ENCODE measurements at regions not wholly inside any gene's neighbourhood (a gene's known extent, or its start where the extent isn't known, plus 50 kb on each side); places are given as distances from the start of the nearest gene placed in this dataset.

- intact Hi-C loops (cut with micrococcal nuclease; ENCODE audit: unreplicated experiment) (no loop called here), in situ Hi-C loops (cut with HindIII; ENCODE audit: low pct_unique_long_range_greater_than_20kb, low sequenced_read_pairs) (no loop called here)
- ATAC-seq (no peak), DNase-seq (ENCODE audit: low read depth, low spot score) (no peak)
- H3K27ac ChIP-seq (ENCODE audit: low read length) = no peak overlapping the region
- no peaks in the 10 kb centered on the region for H3K9me3 ChIP-seq (ENCODE audit: control insufficient read depth, insufficient read depth, low read depth, low read length)
- CTCF ChIA-PET = no interaction called here
- POLR2A ChIA-PET = no interaction called here
- no TSS peak for BruUV-seq (replicated peaks)
- no peaks in the 10 kb centered on the region for H3K27me3 ChIP-seq (ENCODE audit: control insufficient read depth, insufficient read depth, low read length)
- no peak for TF ChIP-seq TCF7L2 (IDR thresholded peaks at IDR 0.05; ENCODE audit: low read depth, low read length)
- TF ChIP-seq POLR2AphosphoS5 (IDR thresholded peaks at IDR 0.05; ENCODE audit: low read depth, low read length) = no peak
- no peak for TF ChIP-seq SIN3A (IDR thresholded peaks at IDR 0.05; ENCODE audit: borderline replicate concordance, insufficient read depth, low read depth, low read length)
- no peak for TF ChIP-seq REST (IDR thresholded peaks at IDR 0.05; ENCODE audit: insufficient read depth in 1 of 2, low read depth in 2 of 2, low read length in 1 of 2)
- no peak for TF ChIP-seq CTCF (IDR thresholded peaks at IDR 0.05)
- H3K4me3 ChIP-seq (ENCODE audit: low read depth in 2 of 2, low read length in 2 of 2) = no peak overlapping the region
- no peaks in the 10 kb centered on the region for H3K4me1 ChIP-seq (ENCODE audit: control insufficient read depth, insufficient read depth, low read length)
- H3K36me3 ChIP-seq (ENCODE audit: control insufficient read depth, insufficient read depth, low read length) = no peaks in the 10 kb centered on the region
These were observed 1012.7 kb downstream of the TBC1D22A start for GRCh38 chr22:47775191-47775590.

- no peak overlapping the region for H3K27ac ChIP-seq (ENCODE audit: low read length)
- no peaks in the 10 kb centered on the region for H3K36me3 ChIP-seq (ENCODE audit: control insufficient read depth, insufficient read depth, low read length)
- intact Hi-C loops (cut with micrococcal nuclease; ENCODE audit: unreplicated experiment) (no loop called here), in situ Hi-C loops (cut with HindIII; ENCODE audit: low pct_unique_long_range_greater_than_20kb, low sequenced_read_pairs) (no loop called here)
- no peak overlapping the region for H3K4me3 ChIP-seq (ENCODE audit: low read depth in 2 of 2, low read length in 2 of 2)
- H3K27me3 ChIP-seq (ENCODE audit: control insufficient read depth, insufficient read depth, low read length) = no peaks in the 10 kb centered on the region
- no peaks in the 10 kb centered on the region for H3K9me3 ChIP-seq (ENCODE audit: control insufficient read depth, insufficient read depth, low read depth, low read length)
- TF ChIP-seq CTCF (IDR thresholded peaks at IDR 0.05) = no peak
- no peak for TF ChIP-seq REST (IDR thresholded peaks at IDR 0.05; ENCODE audit: insufficient read depth in 1 of 2, low read depth in 2 of 2, low read length in 1 of 2)
- no peak for TF ChIP-seq SIN3A (IDR thresholded peaks at IDR 0.05; ENCODE audit: borderline replicate concordance, insufficient read depth, low read depth, low read length)
- TF ChIP-seq TCF7L2 (IDR thresholded peaks at IDR 0.05; ENCODE audit: low read depth, low read length) = no peak
- TF ChIP-seq POLR2AphosphoS5 (IDR thresholded peaks at IDR 0.05; ENCODE audit: low read depth, low read length) = no peak
- ChIA-PET CTCF (no interaction called here), POLR2A (no interaction called here)
- no peak for ATAC-seq
- H3K4me1 ChIP-seq (ENCODE audit: control insufficient read depth, insufficient read depth, low read length) = no peaks in the 10 kb centered on the region
- no TSS peak for BruUV-seq (replicated peaks)
- DNase-seq (ENCODE audit: low read depth, low spot score) = no peak
These were observed 1011.2 kb downstream of the TBC1D22A start for GRCh38 chr22:47773635-47774034.

Measured in Panc1 (cell line).